Smooth muscle cell (in vitro differentiated cells): ENCODE measurements at regions not wholly inside any gene's neighbourhood (a gene's known extent, or its start where the extent isn't known, plus 50 kb on each side); places are given as distances from the start of the nearest gene placed in this dataset.

Experiments
- DNase-seq: peaks from one replicate; lab custom pipeline; 2025; ENCODE audit not compliant: unreplicated experiment; lab: John Stamatoyannopoulos, UW
- H2AFZ ChIP-seq: fragments of 200-600 bp; sonication (generic); 2 replicates; pipeline ENCODE4 v1.6.0; 2016; ENCODE audit warnings: antibody characterized with exemption, low read depth, mild to moderate bottlenecking
- H3F3A ChIP-seq: fragments of 200-600 bp; sonication (generic); 2 replicates; pipeline ENCODE4 v1.6.0; 2017; ENCODE audit warnings: antibody characterized with exemption, low read depth
- H3K27ac ChIP-seq: fragments of 200-600 bp; sonication (generic); 2 replicates; pipeline ENCODE4 v1.5.1; 2016; ENCODE audit warnings: low read depth, mild to moderate bottlenecking
- H3K27me3 ChIP-seq: fragments of 200-600 bp; sonication (generic); 2 replicates; pipeline ENCODE4 v1.6.1; 2016; ENCODE audit warnings: low read depth, mild to moderate bottlenecking
- H3K36me3 ChIP-seq: fragments of 200-600 bp; sonication (generic); 2 replicates; pipeline ENCODE4 v1.5.1; 2016; ENCODE audit warnings: low read depth
- H3K4me1 ChIP-seq: fragments of 200-600 bp; sonication (generic); 2 replicates; pipeline ENCODE4 v1.5.1; 2016; ENCODE audit warnings: low read depth
- H3K4me2 ChIP-seq: fragments of 200-600 bp; sonication (generic); 2 replicates; pipeline ENCODE4 v1.6.0; 2016; ENCODE audit warnings: mild to moderate bottlenecking
- H3K4me3 ChIP-seq: fragments of 200-600 bp; sonication (generic); 2 replicates; pipeline ENCODE4 v1.5.1; 2016; ENCODE audit warnings: mild to moderate bottlenecking
- H3K79me2 ChIP-seq: fragments of 200-600 bp; sonication (generic); 2 replicates; pipeline ENCODE4 v1.6.0; 2016; ENCODE audit warnings: low read depth, mild to moderate bottlenecking
- H3K9ac ChIP-seq: fragments of 200-600 bp; sonication (generic); 2 replicates; pipeline ENCODE4 v1.6.0; 2016; ENCODE audit warnings: low read depth
- H3K9me3 ChIP-seq: fragments of 200-600 bp; sonication (generic); replicated peaks from 2 replicates; pipeline ENCODE4 v1.5.1; 2016; ENCODE audit warnings: low read depth
- H4K20me1 ChIP-seq: fragments of 200-600 bp; sonication (generic); 2 replicates; pipeline ENCODE4 v1.6.0; 2016; ENCODE audit warnings: low read depth
- CTCF ChIP-seq: fragments of 200-600 bp; sonication (generic); IDR thresholded peaks from 2 replicates; pipeline ENCODE4 v1.5.1; 2017; ENCODE audit warnings: borderline replicate concordance, mild to moderate bottlenecking, antibody characterized with exemption; ENCODE audit not compliant: insufficient read depth, poor library complexity, severe bottlenecking
- WGBS: methylation state at CpG from one replicate; pipeline ENCODE4 v1.1.7; 2016; ENCODE audit warnings: low lambda C conversion rate; 5-methylcytosine and 5-hydroxymethylcytosine counted together

- Histone ChIP-seq H2AFZ (no peak overlapping the region), H3K4me1 (no peaks in the 10 kb centered on the region), H3K9ac (no peak overlapping the region), H3K79me2 (no peaks in the 10 kb centered on the region), H3K27me3 (no peaks in the 10 kb centered on the region), H4K20me1 (no peaks in the 10 kb centered on the region), H3K36me3 (no peaks in the 10 kb centered on the region), H3K27ac (no peak overlapping the region), H3K4me2 (no peak overlapping the region), H3K4me3 (no peak overlapping the region), H3K9me3 (no peaks in the 10 kb centered on the region), H3F3A (no peaks in the 10 kb centered on the region)
- WGBS = 86% methylated on average over 5 of the region's 5 CpGs
- no peak for TF ChIP-seq CTCF
- DNase-seq = no peak
Observed at GRCh38 chr6:165229216-165229615, 80.2 kb downstream of the C6orf118 start.

DNA sequence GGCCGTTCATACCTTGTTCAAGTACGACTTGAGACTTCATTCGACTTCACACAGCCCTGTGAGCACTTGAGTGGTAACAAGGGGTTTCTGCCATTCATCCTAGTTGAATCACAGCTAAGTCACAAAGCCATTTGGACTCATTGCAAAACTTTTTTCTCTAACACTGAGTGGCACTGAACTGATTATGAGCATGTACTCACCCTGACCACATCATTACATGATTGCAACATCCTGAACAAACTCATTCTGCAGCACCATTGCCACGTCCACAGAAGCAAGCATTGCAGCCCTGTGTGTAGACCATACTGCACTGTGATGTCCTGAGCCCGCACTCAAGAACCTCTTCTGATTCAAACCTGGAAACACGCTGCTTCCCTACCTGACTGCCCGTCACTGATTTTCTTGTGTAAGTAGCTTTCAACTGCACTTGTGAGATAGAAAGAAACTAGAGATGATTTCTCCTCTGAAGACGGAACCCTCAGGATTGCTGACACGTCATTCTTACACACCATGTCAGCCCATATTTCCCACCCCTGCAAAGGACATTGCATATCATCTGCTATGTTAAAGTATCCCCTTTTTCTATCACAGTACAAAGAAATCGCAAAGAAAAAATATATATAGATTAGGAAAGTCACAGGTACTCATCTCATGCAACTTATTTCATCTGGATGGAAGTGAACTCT is 81.6 kb downstream of the C6orf118 start:
- Histone ChIP-seq H3K4me3 (no peak overlapping the region), H3K4me1 (no peaks in the 10 kb centered on the region), H4K20me1 (no peaks in the 10 kb centered on the region), H3K27me3 (no peaks in the 10 kb centered on the region), H3K9ac (no peak overlapping the region), H3K4me2 (peak overlapping the region; percentile 16), H3K27ac (peak overlapping the region; percentile 68), H3F3A (no peaks in the 10 kb centered on the region), H3K9me3 (no peaks in the 10 kb centered on the region), H3K79me2 (no peaks in the 10 kb centered on the region), H2AFZ (peak overlapping the region; percentile 56), H3K36me3 (no peaks in the 10 kb centered on the region)
- no peak for TF ChIP-seq CTCF
- no peak for DNase-seq
- WGBS = 68% methylated on average over 10 of the region's 10 CpGs

DNA sequence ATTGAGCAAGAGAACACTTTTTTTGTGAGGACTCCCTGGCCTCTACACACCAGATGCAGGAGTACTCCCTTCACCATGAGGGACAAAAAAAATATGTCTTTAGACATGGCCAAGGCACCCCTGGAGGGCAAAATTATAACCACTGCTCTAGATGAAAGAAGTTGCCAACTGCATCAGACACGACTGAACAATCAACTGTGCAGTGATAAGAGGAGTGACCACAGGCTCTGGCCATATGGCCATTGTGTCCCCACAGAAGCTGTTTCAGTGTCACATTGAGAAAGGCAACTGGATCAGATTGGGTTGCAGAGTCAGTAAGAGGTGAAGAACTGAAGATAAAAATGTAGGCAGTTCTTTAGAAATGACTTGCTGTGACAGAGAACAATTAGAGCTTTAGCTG is 85.7 kb downstream of the C6orf118 start:
- H3K79me2 ChIP-seq = no peaks in the 10 kb centered on the region
- H3F3A ChIP-seq = no peaks in the 10 kb centered on the region
- H4K20me1 ChIP-seq = no peaks in the 10 kb centered on the region
- 61% methylated on average over 1 of the region's 1 CpG for WGBS
- no peak overlapping the region for H2AFZ ChIP-seq
- H3K4me3 ChIP-seq = no peak overlapping the region
- no peaks in the 10 kb centered on the region for H3K27me3 ChIP-seq
- no peak overlapping the region for H3K27ac ChIP-seq
- no peak for DNase-seq
- H3K9me3 ChIP-seq = no peaks in the 10 kb centered on the region
- no peaks in the 10 kb centered on the region for H3K4me1 ChIP-seq
- H3K36me3 ChIP-seq = no peaks in the 10 kb centered on the region
- no peak overlapping the region for H3K9ac ChIP-seq
- H3K4me2 ChIP-seq = no peak overlapping the region
- TF ChIP-seq CTCF = no peak

- Histone ChIP-seq H3K36me3 (no peaks in the 10 kb centered on the region), H3K79me2 (no peaks in the 10 kb centered on the region), H3K27ac (no peak overlapping the region), H3F3A (no peaks in the 10 kb centered on the region), H3K4me3 (no peak overlapping the region), H3K9ac (no peak overlapping the region), H3K4me2 (no peak overlapping the region), H3K27me3 (no peaks in the 10 kb centered on the region), H2AFZ (no peak overlapping the region), H3K4me1 (no peaks in the 10 kb centered on the region), H4K20me1 (no peaks in the 10 kb centered on the region), H3K9me3 (no peaks in the 10 kb centered on the region)
- no peak for DNase-seq
- WGBS = 91% methylated on average over 2 of the region's 2 CpGs
- no peak for TF ChIP-seq CTCF
Observed at GRCh38 chr6:165223101-165223500, 86.3 kb downstream of the C6orf118 start.
